Stimulated activated CD4-positive, alpha-beta T cell treated with anti-CD3 and anti-CD28 coated beads, TNF-alpha, amount 100 ng/mL, for 4 hours (primary cell): ENCODE measurements at regions not wholly inside any gene's neighbourhood (a gene's known extent, or its start where the extent isn't known, plus 50 kb on each side); places are given as distances from the start of the nearest gene placed in this dataset.

Source experiments
- DNase-seq, 3 experiments: peaks; one replicate each; pipeline ENCODE4 v3.0.0-alpha.2; 2020; ENCODE audit warnings: low read depth in 3 of 3

DNA sequence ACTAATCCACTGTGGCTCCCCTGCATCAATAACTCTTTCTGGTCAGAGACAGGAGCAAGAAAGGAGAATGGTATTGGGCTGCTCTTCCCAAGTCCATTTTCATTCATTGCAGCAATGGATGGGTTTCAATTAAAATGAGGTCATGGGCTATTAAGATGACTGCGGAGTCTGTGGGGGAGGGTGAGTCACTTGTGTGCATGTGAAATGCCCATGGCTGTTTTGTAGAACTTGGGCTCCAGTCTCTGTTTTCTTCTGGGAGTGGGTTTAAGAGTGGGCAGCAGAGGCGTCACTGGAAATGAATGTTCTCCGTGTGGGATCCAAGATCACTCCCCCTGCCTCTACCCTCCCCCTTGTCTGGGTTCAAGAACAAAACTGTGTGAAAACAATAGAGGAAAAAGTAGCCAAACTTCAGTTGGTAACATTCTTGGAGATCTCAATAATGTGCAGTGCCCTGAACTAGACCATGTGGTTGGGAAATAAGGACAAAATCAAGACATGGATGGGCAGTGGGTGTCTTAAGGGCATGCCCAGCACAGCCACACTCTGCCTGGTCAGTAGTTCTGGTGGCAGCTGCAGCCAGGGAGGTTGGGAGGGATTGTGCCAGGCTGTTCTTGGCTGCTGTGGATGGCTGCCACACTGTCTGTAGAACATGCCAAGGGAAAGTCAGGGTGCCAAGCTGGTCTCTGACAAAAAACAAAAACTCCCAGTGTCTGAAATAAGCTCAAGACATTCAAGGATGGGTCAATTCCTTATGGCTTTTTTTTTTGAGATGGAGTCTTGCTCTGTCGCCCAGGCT is 68.2 kb upstream of the CXCR4 start:
- no peak for DNase-seq

DNA sequence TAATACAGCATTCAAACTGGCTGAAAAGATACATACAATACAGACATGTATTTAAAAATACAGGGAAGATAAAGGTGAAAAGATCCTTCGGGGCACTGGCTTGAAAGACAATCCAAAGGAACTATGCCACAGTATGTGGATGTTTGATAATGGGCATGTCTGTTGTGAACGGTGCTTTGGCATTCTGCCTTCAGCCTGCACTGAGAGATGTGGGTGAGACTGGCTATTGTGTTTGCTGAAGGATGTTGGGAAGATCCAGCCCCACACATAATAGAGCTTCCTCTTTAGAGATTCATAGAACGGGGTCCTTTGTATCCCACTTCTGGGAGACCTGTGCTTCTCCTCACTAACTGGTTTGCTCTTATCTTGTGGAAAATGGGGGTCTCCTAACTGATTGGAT is 65.1 kb upstream of the CXCR4 start:
- no peak for DNase-seq

DNA sequence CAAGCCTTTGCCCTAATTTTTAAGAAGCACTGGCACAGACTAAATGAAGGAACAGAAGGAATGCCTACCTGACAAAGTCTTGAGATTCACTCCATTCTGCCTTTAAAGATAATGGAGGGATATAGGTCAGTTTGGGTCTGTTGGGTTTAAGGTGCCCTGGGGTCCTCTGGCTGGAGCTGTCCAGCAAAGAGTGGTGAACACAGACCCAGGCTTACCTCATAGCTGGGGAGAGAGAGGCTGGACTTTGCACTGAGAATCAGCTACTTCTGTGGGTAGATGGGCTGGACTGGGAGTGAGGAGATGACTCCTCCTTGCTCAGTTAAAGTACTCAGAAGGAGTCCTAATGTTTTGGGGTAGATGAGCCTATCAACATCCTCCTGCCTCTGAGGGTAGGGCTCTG is 64.4 kb upstream of the CXCR4 start:
- no peak for DNase-seq

DNA sequence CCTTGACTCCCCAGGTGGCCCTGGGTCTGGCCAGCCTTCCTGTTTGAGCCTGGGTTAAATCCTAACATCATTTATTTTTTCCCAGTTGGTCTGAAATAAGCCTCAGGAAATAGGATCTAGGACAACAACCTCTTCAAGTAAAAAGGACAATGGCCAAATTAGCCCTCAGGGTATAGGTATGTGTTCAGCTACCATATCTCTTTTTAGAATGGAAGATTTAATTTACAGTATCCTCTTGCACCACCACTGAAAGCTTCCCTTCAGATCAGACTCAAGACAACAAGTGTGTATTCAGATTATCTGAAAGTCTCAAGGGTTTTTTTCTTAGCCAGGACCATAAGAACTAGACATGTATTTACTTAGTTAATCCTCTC is 61.6 kb upstream of the CXCR4 start:
- DNase-seq: no peak

DNA sequence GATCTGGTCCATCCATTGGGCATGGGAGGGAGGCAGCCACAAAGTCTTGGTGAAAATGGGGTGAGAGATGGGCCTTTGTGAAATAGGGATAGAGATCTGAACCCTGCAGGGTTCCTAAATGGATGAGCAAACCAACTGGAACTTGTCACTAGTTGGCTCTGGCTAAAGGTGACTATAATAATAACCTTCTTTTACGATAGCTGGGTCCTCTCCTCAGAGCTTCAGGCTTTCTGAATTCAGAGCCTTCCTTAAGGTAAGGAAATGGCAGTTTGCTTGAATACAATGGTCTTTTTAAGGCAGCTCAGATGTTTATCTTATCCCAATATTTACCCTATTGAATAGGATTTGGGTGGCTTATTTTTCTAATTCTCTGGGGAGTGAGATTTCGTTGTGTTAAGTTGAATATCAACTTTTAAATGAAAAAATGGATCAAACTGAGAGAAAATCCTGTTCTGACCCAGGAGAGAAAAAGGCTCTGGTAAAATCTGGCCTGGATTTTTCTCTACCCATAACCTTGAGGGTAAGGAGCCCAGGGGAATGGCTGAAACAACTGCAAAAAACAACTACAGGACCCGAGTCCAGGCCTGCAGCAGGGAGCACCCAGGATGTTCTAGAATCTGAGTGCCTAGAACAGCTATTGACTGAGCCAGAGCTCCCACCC is 61.1 kb upstream of the CXCR4 start:
- DNase-seq: no peak

DNA sequence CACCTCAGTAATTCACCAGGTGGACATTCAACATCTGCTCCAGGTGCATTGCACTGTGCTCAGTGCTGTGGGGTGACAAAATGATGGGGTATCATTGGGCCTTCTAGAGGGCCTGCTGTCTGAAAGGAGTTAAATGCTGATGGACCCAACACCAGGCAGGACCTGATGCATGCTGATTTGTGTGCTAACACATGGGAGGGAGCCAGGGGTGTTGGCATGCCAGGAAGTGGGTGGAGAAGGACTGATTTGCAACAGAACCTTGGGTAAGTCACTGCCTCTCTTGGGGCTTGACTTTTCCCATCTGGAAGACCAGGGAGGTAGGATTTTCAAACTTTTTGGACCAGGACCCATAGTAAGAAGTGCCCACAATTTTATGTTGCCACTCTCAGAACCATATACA is 57.9 kb upstream of the CXCR4 start:
- no peak for DNase-seq

DNA sequence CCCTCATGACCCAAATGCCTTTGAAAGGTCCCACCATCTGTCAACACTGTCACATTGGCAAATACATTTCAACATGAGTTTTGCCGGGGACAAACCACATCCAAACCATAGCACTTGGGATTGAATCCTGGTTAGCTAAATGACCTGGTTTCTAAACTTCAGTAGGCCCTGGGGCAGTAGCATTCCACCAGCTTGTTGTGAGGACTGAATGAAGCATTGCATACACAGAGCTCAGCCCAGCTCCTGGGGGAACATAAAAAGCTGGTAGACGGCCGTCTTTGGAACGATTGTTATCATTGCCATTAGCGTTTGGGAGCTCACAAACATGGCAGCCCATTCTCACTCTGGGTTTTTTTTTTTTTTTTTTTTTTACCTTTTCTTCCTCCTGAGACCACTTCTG is 57.5 kb upstream of the CXCR4 start:
- DNase-seq: no peak

DNA sequence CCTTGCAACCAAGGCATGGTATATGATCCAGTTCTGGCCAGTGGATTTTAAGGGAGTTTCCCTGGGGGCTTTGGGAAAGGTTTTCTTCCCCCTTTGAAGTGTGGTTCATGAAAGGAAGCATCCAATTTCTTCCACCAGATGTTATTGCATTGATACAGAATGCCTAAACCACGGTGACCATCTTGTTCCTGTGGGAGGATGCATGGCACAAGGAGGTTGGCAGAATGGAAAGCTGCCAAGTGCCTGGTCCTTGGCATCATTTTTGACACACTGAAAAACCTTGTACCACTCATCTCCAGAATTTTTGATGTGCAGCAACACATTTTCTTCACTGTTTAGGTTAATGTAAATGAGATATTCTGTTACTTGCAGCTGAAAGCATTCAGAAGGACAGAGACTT is 55.2 kb upstream of the CXCR4 start:
- DNase-seq: no peak

DNA sequence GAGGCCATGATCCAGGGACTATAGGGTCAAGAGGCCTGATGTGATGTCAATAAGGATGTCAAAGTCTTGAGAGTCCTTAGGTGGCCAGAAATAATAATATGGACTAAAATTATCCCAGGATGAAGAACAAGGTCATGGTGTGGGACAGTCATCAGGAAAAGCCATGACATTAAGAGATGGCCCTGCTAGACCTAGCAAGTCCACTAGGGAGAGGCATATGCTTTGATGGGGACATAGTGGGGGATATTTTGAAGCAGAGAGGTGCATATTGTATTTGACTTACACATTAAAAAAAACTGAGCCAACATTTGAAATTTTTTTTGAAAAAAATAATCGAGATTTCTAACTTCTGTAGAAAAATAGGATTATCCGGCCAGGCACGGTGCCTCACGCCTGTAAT is 53.3 kb upstream of the CXCR4 start:
- no peak for DNase-seq

DNA sequence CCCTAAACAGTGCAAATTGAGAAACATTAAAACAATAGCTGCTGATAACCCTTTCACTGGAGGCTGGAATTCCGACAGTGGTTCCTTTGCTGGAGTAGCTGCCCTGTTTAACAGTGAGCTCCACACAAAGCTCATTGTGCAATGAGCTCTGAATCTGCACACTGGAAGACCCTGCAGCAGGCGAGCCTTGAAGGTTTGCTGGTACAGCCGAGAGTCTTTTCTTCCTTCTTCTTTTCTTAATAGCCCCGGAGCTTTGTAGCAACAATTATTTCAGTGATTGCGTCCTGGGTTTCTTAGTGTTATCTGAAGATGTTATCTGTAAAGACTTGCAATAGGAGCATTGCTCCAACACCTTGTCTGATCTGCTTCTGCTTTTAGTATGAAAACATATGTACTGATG is 50.8 kb upstream of the CXCR4 start:
- DNase-seq: no peak

DNA sequence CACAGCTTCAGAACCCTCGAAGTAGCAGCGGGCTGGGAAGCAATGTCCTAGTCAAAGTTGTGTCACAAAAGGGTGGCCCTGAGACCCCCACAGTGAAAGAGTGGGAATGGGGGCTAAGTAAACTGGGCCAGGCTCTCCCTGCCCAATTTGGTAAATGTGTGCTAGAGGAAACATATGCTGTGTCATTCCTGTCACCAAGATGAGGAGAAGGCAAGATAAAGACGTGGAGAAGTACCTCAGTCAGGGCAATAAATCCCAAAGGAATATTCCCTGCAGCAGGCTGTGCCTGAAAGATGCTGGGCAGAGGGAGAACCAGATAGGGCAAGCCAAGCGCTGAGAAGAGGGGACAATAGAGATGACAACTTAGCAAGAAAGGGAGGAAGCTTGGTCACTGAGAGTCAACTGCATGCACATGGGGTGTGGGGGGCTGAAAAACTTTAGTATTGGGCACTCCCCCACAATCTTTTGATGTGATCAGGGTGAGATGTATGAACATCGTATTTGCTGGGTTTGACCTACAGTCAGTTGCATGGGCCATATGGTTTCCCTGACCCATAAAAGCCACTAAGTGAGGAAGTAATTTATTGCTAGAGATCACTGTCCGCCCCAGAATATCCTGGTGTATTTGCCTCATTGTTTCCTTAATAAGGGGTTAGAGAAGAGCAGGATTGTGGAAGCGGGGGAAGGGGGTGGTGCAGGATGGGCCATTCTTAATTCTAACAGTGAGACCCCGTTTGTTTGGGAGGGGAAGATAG is 49.9 kb upstream of the CXCR4 start:
- no peak for DNase-seq
